ENCODE measurements at regions not wholly inside any gene's neighbourhood (a gene's known extent, or its start where the extent isn't known, plus 50 kb on each side); places are given as distances from the start of the nearest gene placed in this dataset.

DNA sequence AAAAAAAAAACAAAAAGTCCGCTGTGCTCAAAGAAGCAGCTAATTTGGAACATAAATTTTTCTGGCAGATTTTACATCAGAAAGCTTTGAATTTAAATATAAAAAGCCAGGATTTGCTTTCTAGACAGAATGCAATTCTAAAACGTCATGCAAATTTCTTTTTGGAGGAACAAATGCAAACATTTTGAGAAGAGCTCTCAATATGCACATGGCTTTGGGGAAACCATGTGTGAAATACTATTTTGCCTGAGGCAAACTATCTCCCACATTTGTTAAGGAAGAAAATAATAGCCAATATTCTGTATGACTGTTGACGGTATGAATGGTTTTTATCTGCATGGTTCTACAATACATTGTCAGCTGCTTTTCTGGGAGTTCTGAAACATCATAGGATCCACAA is 320.0 kb upstream of the PSMD7 start:
- no peak for TF ChIP-seq GTF2F1 (IDR thresholded peaks at IDR 0.05; ENCODE audit: low read length)
- TF ChIP-seq ZNF333 (CRISPR knock-in tag; IDR thresholded peaks at IDR 0.05; ENCODE audit: borderline replicate concordance): no peak
- TF ChIP-seq HNF4G (IDR thresholded peaks at IDR 0.05; ENCODE audit: borderline replicate concordance, low read depth, low read length): no peak
- no peak for TF ChIP-seq HNF4G (CRISPR knock-in tag; IDR thresholded peaks at IDR 0.05; ENCODE audit: borderline replicate concordance, low read depth)
- no peak for TF ChIP-seq CREM (IDR thresholded peaks at IDR 0.05)
- TF ChIP-seq CREM (CRISPR knock-in tag; IDR thresholded peaks at IDR 0.05): no peak
- TF ChIP-seq, protein P1, sequence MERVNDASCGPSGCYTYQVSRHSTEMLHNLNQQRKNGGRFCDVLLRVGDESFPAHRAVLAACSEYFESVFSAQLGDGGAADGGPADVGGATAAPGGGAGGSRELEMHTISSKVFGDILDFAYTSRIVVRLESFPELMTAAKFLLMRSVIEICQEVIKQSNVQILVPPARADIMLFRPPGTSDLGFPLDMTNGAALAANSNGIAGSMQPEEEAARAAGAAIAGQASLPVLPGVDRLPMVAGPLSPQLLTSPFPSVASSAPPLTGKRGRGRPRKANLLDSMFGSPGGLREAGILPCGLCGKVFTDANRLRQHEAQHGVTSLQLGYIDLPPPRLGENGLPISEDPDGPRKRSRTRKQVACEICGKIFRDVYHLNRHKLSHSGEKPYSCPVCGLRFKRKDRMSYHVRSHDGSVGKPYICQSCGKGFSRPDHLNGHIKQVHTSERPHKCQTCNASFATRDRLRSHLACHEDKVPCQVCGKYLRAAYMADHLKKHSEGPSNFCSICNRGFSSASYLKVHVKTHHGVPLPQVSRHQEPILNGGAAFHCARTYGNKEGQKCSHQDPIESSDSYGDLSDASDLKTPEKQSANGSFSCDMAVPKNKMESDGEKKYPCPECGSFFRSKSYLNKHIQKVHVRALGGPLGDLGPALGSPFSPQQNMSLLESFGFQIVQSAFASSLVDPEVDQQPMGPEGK (CRISPR knock-in tag; IDR thresholded peaks at IDR 0.05): no peak
- no peak for TF ChIP-seq ZNF138 (CRISPR knock-in tag; IDR thresholded peaks at IDR 0.05; ENCODE audit: low read depth)
- TF ChIP-seq, protein P2, sequence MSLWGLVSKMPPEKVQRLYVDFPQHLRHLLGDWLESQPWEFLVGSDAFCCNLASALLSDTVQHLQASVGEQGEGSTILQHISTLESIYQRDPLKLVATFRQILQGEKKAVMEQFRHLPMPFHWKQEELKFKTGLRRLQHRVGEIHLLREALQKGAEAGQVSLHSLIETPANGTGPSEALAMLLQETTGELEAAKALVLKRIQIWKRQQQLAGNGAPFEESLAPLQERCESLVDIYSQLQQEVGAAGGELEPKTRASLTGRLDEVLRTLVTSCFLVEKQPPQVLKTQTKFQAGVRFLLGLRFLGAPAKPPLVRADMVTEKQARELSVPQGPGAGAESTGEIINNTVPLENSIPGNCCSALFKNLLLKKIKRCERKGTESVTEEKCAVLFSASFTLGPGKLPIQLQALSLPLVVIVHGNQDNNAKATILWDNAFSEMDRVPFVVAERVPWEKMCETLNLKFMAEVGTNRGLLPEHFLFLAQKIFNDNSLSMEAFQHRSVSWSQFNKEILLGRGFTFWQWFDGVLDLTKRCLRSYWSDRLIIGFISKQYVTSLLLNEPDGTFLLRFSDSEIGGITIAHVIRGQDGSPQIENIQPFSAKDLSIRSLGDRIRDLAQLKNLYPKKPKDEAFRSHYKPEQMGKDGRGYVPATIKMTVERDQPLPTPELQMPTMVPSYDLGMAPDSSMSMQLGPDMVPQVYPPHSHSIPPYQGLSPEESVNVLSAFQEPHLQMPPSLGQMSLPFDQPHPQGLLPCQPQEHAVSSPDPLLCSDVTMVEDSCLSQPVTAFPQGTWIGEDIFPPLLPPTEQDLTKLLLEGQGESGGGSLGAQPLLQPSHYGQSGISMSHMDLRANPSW (CRISPR knock-in tag; IDR thresholded peaks at IDR 0.05; ENCODE audit: borderline replicate concordance): no peak
- TF ChIP-seq, protein P3, sequence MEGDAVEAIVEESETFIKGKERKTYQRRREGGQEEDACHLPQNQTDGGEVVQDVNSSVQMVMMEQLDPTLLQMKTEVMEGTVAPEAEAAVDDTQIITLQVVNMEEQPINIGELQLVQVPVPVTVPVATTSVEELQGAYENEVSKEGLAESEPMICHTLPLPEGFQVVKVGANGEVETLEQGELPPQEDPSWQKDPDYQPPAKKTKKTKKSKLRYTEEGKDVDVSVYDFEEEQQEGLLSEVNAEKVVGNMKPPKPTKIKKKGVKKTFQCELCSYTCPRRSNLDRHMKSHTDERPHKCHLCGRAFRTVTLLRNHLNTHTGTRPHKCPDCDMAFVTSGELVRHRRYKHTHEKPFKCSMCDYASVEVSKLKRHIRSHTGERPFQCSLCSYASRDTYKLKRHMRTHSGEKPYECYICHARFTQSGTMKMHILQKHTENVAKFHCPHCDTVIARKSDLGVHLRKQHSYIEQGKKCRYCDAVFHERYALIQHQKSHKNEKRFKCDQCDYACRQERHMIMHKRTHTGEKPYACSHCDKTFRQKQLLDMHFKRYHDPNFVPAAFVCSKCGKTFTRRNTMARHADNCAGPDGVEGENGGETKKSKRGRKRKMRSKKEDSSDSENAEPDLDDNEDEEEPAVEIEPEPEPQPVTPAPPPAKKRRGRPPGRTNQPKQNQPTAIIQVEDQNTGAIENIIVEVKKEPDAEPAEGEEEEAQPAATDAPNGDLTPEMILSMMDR (CRISPR knock-in tag; IDR thresholded peaks at IDR 0.05): no peak
- no peak for TF ChIP-seq TP53 (CRISPR knock-in tag; conservative IDR thresholded peaks at IDR 0.05)
- TF ChIP-seq ZBTB1 (CRISPR knock-in tag; IDR thresholded peaks at IDR 0.05; ENCODE audit: borderline replicate concordance): no peak
- TF ChIP-seq ZNF33B (CRISPR knock-in tag; IDR thresholded peaks at IDR 0.05): no peak

All from HepG2 (cell line).